ENCODE measurements at regions not wholly inside any gene's neighbourhood (a gene's known extent, or its start where the extent isn't known, plus 50 kb on each side); places are given as distances from the start of the nearest gene placed in this dataset.
"Not testable (repeated sequence)": the region's sequence is repeated elsewhere in the genome, so short reads cannot be mapped to it uniquely, and the experiment has no call there.

DNA sequence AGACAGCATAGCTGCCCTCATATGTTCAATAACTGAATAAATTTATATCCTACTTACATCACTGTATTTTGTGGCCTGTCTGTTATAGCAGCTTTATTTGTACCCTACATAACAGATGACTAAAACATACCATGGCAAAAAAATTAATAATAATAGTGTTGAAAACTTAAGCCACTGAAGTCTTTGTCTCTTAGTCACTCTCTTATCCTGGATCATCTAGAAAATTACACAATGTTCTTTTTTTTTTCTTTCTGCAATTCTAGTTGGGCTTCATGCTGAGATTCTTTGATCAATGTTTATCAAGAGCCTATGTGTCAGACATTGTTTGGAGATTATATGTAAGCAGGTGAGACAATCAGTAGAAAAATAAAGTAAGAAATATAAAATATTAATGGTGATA, 519.3 kb upstream of the ARPP21 start:
- Histone ChIP-seq H3K4me1 (no peaks in the 10 kb centered on the region), H3K4me3 (no peak overlapping the region), H3K9me3 (no peaks in the 10 kb centered on the region), H3K27me3 (replicated peaks in 1 of 7) (no peaks in the 10 kb centered on the region), H3K36me3 (no peaks in the 10 kb centered on the region), H3K27ac (no peak overlapping the region)
- DNase-seq, result no peak
- intact Hi-C loops (cut with DNase I; ENCODE audit: low total_unique reads), result no loop called here
- no peak for TF ChIP-seq POLR2A (IDR thresholded peaks at IDR 0.05)
- TF ChIP-seq POLR2AphosphoS5 (IDR thresholded peaks at IDR 0.05), result no peak
- TF ChIP-seq, protein P1, sequence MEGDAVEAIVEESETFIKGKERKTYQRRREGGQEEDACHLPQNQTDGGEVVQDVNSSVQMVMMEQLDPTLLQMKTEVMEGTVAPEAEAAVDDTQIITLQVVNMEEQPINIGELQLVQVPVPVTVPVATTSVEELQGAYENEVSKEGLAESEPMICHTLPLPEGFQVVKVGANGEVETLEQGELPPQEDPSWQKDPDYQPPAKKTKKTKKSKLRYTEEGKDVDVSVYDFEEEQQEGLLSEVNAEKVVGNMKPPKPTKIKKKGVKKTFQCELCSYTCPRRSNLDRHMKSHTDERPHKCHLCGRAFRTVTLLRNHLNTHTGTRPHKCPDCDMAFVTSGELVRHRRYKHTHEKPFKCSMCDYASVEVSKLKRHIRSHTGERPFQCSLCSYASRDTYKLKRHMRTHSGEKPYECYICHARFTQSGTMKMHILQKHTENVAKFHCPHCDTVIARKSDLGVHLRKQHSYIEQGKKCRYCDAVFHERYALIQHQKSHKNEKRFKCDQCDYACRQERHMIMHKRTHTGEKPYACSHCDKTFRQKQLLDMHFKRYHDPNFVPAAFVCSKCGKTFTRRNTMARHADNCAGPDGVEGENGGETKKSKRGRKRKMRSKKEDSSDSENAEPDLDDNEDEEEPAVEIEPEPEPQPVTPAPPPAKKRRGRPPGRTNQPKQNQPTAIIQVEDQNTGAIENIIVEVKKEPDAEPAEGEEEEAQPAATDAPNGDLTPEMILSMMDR (IDR thresholded peaks at IDR 0.05 in 8 of 11, conservative IDR thresholded peaks at IDR 0.05 in 3 of 11), result no peak

DNA sequence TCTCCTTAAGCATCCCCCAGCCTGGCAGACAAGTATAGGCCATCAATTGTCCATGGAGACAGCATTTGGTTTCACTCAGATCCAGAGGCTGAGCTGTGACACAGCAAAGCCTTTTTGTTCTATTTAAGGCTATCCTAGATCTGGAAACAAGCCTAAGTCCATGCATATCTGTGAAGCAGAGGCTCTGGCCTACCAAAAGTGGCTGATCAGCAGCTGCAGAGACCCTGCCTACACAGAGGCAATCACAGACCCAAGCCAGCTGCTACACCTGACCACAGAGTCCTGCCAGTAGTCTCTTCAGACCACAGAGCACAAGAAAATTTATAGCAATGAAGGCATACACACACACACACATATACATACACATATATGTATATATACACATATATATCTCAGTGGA, 501.7 kb upstream of the ARPP21 start:
- H3K27ac ChIP-seq, result no peak overlapping the region
- intact Hi-C loops (cut with DNase I; ENCODE audit: low total_unique reads), result no loop called here
- no peak overlapping the region for H3K4me3 ChIP-seq
- no peak for DNase-seq
- H3K4me1 ChIP-seq, result no peaks in the 10 kb centered on the region
- TF ChIP-seq POLR2AphosphoS5 (IDR thresholded peaks at IDR 0.05) (no peak), POLR2A (IDR thresholded peaks at IDR 0.05) (no peak)
- TF ChIP-seq, protein P1 (IDR thresholded peaks at IDR 0.05 in 8 of 11, conservative IDR thresholded peaks at IDR 0.05 in 3 of 11), result no peak
- H3K36me3 ChIP-seq, result no peaks in the 10 kb centered on the region
- peaks cover 0 to 25% (median 9%) of the 10 kb centered on the region in 8 donors for H3K9me3 ChIP-seq
- H3K27me3 ChIP-seq (replicated peaks in 1 of 7), result no peaks in the 10 kb centered on the region

DNA sequence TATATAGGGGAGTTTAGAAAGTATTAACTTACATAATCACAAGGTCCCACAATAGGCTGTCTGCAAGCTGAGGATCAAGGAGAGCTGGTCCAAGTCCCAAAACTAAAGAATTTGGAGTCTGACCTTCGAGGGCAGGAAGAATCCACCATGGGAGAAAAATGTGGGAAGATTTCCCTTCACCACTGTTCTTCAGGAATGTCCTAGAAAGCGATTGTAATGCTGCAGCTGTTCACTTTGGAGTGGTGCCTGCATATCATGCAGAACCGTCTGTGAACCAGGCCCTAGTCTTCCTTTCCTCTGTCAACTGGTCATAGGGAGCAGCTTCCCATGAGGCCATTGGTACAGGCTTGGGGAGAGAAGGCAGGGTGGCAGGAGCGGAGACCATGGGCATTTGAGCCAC, 497.9 kb upstream of the ARPP21 start:
- Histone ChIP-seq H3K4me3 (no peak overlapping the region), H3K4me1 (no peaks in the 10 kb centered on the region), H3K27ac (no peak overlapping the region), H3K36me3 (no peaks in the 10 kb centered on the region), H3K9me3 (peaks cover 0 to 25% (median 8%) of the 10 kb centered on the region in 8 donors), H3K27me3 (replicated peaks in 1 of 7) (no peaks in the 10 kb centered on the region)
- intact Hi-C loops (cut with DNase I; ENCODE audit: low total_unique reads), result no loop called here
- WGBS, 5 donors, result 65 to 77% (median 69%) methylated on average over 4 of the region's 4 CpGs
- TF ChIP-seq POLR2AphosphoS5 (IDR thresholded peaks at IDR 0.05), result no peak
- TF ChIP-seq, protein P1 (IDR thresholded peaks at IDR 0.05 in 8 of 11, conservative IDR thresholded peaks at IDR 0.05 in 3 of 11), result no peak
- no peak for DNase-seq

DNA sequence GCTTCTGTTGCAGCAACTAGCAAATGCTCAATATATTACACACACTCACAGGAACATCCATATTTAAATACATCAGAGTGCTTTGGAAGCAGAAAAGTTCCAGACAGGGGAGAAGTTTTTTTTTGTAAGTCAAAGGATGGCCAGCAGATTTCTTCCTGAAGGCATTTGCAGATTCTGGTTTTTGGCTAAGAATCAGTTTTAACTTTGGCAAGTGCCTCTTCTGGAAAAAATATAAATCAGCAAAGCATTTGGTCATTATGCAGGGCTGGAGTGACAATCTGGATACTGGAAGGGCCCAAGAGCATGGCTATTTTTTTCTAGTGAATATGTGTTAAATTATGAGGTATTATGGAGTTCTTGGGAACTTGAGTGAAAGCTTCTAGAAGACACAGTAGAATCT, 495.3 kb upstream of the ARPP21 start:
- Histone ChIP-seq H3K36me3 (no peaks in the 10 kb centered on the region), H3K27ac (no peak overlapping the region), H3K9me3 (peaks cover 0 to 25% (median 8%) of the 10 kb centered on the region in 8 donors), H3K27me3 (replicated peaks in 1 of 7) (no peaks in the 10 kb centered on the region), H3K4me3 (no peak overlapping the region), H3K4me1 (no peaks in the 10 kb centered on the region)
- intact Hi-C loops (cut with DNase I; ENCODE audit: low total_unique reads), result no loop called here
- no peak for DNase-seq
- TF ChIP-seq, protein P1 (IDR thresholded peaks at IDR 0.05 in 8 of 11, conservative IDR thresholded peaks at IDR 0.05 in 3 of 11), result no peak
- TF ChIP-seq POLR2A (IDR thresholded peaks at IDR 0.05), result no peak
- TF ChIP-seq POLR2AphosphoS5 (IDR thresholded peaks at IDR 0.05), result no peak

DNA sequence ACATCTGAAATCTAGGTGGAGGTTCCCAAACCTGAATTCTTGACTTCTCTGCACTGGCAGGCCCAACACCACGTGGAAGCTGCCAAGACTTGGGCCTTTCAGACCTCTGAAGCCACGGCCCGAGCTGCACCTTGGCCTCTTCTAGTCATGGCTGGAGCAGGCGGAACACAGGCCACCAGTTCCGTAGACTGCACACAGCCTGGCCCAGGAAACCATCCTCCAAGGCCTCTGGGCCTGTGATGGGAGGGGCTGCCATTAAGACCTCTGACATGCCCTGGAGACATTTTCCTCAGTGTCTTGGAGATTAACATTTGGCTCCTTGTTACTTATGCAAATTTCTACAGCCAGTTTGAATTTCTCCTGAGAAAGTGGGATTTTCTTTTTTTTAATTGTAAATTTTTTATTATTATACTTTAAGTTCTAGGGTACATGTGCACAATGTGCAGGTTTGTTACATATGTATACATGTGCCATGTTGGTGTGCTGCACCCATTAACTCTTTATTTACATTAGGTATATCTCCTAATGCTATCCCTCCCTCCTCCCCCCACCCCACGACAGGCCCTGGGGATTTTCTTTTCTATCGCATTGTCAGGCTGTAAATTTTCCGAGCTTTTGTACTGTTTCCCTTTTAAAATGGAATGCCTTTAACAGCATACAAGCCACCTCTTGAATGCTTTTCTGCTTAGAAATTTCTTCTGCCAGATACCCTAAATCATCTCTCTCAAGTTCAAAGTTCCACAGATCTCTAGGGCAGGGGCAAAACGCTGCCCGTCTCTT, 492.9 kb upstream of the ARPP21 start:
- H3K4me3 ChIP-seq; intact Hi-C loops (cut with DNase I; ENCODE audit: low total_unique reads); DNase-seq: not testable (repeated sequence)

More for the DNA sequence above, 492.9 kb upstream of the ARPP21 start:
- WGBS, 5 donors, result 73 to 86% (median 80%) methylated on average over 10 of the region's 10 CpGs
- H3K9me3 ChIP-seq; H3K27ac ChIP-seq; H3K27me3 ChIP-seq (replicated peaks in 1 of 7); H3K36me3 ChIP-seq; H3K4me1 ChIP-seq: not testable (repeated sequence)

Measured in spleen (tissue), 11 donors.